ENCODE measurements at regions not wholly inside any gene's neighbourhood (a gene's known extent, or its start where the extent isn't known, plus 50 kb on each side); places are given as distances from the start of the nearest gene placed in this dataset.

DNA sequence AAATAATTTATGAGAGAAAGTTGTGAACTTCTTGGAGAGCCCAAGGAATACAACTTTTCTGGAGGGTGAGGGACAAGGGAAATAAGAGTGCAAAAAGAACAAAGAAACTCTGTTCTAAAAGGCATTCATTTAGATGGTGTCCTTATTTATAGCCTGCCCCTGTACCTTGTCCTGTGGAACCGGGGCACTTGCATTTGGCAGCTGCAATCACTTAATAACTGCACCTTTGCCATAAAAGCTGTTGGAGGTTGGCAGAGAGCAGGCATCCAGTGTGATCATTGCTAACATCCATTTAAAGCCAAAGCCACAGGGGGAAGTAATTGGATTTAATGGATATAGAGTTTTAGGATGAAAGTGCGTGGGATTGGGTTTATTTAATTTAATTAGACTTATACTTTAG, 50.8 kb upstream of the SGK1 start:
- TF ChIP-seq, protein P1, sequence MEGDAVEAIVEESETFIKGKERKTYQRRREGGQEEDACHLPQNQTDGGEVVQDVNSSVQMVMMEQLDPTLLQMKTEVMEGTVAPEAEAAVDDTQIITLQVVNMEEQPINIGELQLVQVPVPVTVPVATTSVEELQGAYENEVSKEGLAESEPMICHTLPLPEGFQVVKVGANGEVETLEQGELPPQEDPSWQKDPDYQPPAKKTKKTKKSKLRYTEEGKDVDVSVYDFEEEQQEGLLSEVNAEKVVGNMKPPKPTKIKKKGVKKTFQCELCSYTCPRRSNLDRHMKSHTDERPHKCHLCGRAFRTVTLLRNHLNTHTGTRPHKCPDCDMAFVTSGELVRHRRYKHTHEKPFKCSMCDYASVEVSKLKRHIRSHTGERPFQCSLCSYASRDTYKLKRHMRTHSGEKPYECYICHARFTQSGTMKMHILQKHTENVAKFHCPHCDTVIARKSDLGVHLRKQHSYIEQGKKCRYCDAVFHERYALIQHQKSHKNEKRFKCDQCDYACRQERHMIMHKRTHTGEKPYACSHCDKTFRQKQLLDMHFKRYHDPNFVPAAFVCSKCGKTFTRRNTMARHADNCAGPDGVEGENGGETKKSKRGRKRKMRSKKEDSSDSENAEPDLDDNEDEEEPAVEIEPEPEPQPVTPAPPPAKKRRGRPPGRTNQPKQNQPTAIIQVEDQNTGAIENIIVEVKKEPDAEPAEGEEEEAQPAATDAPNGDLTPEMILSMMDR (IDR thresholded peaks at IDR 0.05; ENCODE audit: insufficient read depth, low read length), result no peak
- no peak for TF ChIP-seq GABPA (IDR thresholded peaks at IDR 0.05; ENCODE audit: low read depth)
- no peak for TF ChIP-seq POLR2AphosphoS5 (IDR thresholded peaks at IDR 0.05; ENCODE audit: low read depth)
- TF ChIP-seq, protein P2, sequence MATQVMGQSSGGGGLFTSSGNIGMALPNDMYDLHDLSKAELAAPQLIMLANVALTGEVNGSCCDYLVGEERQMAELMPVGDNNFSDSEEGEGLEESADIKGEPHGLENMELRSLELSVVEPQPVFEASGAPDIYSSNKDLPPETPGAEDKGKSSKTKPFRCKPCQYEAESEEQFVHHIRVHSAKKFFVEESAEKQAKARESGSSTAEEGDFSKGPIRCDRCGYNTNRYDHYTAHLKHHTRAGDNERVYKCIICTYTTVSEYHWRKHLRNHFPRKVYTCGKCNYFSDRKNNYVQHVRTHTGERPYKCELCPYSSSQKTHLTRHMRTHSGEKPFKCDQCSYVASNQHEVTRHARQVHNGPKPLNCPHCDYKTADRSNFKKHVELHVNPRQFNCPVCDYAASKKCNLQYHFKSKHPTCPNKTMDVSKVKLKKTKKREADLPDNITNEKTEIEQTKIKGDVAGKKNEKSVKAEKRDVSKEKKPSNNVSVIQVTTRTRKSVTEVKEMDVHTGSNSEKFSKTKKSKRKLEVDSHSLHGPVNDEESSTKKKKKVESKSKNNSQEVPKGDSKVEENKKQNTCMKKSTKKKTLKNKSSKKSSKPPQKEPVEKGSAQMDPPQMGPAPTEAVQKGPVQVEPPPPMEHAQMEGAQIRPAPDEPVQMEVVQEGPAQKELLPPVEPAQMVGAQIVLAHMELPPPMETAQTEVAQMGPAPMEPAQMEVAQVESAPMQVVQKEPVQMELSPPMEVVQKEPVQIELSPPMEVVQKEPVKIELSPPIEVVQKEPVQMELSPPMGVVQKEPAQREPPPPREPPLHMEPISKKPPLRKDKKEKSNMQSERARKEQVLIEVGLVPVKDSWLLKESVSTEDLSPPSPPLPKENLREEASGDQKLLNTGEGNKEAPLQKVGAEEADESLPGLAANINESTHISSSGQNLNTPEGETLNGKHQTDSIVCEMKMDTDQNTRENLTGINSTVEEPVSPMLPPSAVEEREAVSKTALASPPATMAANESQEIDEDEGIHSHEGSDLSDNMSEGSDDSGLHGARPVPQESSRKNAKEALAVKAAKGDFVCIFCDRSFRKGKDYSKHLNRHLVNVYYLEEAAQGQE (IDR thresholded peaks at IDR 0.05; ENCODE audit: insufficient replicate concordance, low read depth), result no peak

All from HL-60 (cell line).